GM12878 (cell line): ENCODE measurements at regions not wholly inside any gene's neighbourhood (a gene's known extent, or its start where the extent isn't known, plus 50 kb on each side); places are given as distances from the start of the nearest gene placed in this dataset.

Experiments used
- ATAC-seq: fragments of 200-7000 bp; cut with Tn5 transposase; 3 replicates; pipeline ENCODE4 v1.9.1; 2020; ENCODE audit warnings: mild to moderate bottlenecking, moderate library complexity
- BruUV-seq: library from RNA; stranded (reverse); fragments of 400-500 nt; replicated peaks from 2 replicates; lab custom pipeline; 2021; lab: Mats Ljungman, UMichigan
- CTCF ChIA-PET: fragments of 300-600 bp; sonication (Branson Sonifier 250); formaldehyde crosslinking; extraction: SDS; loops from one replicate; lab custom pipeline; 2021; ENCODE audit warnings: inconsistent platforms; lab: Yijun Ruan, JAX
- POLR2A ChIA-PET: fragments of 350-600 bp; formaldehyde crosslinking; extraction: SDS; loops from one replicate; lab custom pipeline; 2021; ENCODE audit warnings: inconsistent platforms; lab: Charles Lee
- RAD21 ChIA-PET: fragments of 300-600 bp; sonication (Branson Sonifier 250); formaldehyde crosslinking; loops from one replicate; lab custom pipeline; 2023; ENCODE audit warnings: antibody characterized with exemption; ENCODE audit not compliant: unreplicated experiment; lab: Charles Lee
- SMC1A ChIA-PET: fragments of 300-600 bp; sonication (Branson Sonifier 250); formaldehyde crosslinking; loops from one replicate; lab custom pipeline; 2023; ENCODE audit not compliant: unreplicated experiment, uncharacterized antibody; lab: Charles Lee
- DNase-seq: peaks from one replicate; pipeline ENCODE4 v3.0.0-alpha.2; 2011; ENCODE audit warnings: low read depth, low spot score
- FAIRE-seq: peaks from 3 replicates; lab custom pipeline; 2011; peaks lifted over from hg19 to GRCh38; lab: Jason Lieb, UNC
- H2AFZ ChIP-seq: 2 replicates; pipeline ENCODE4 v1.6.0; 2011; ENCODE audit warnings: low read depth, low read length, control low read depth; ENCODE audit not compliant: control insufficient read depth
- H3K27ac ChIP-seq: 2 replicates; pipeline ENCODE4 v1.5.1; 2011; ENCODE audit warnings: control low read depth; ENCODE audit not compliant: control insufficient read depth, insufficient read depth
- H3K27me3 ChIP-seq, 2 experiments: replicated peaks in 1 of 2; 2 replicates each; pipeline versions ENCODE4 v1.6.0 to v1.6.1; 2011; ENCODE audit warnings: low read length in 1 of 2; ENCODE audit not compliant: control insufficient read depth in 2 of 2, insufficient read depth in 2 of 2
- H3K36me3 ChIP-seq, 2 experiments: 2 replicates each; pipeline ENCODE4 v1.5.1; 2011; ENCODE audit warnings: low read length in 1 of 2; ENCODE audit not compliant: control insufficient read depth in 2 of 2, insufficient read depth in 2 of 2
- H3K4me1 ChIP-seq: 2 replicates; pipeline ENCODE4 v1.6.1; 2011; ENCODE audit warnings: mild to moderate bottlenecking, low read length, moderate library complexity, mixed read lengths; ENCODE audit not compliant: control insufficient read depth, insufficient read depth
- H3K4me2 ChIP-seq: 2 replicates; pipeline ENCODE4 v1.6.0; 2011; ENCODE audit warnings: control low read depth; ENCODE audit not compliant: control insufficient read depth, insufficient read depth
- H3K4me3 ChIP-seq: fragments of 200-600 bp; sonication (generic); 2 replicates; pipeline ENCODE4 v1.5.1; 2016
- H3K79me2 ChIP-seq: 2 replicates; pipeline ENCODE4 v1.6.0; 2011; ENCODE audit warnings: low read length; ENCODE audit not compliant: control insufficient read depth, insufficient read depth
- H3K9ac ChIP-seq: 2 replicates; pipeline ENCODE4 v1.8.0; 2011; ENCODE audit warnings: low read length, control low read depth, mixed read lengths; ENCODE audit not compliant: control insufficient read depth, insufficient read depth
- H3K9me3 ChIP-seq: replicated peaks from 3 replicates; pipeline ENCODE4 v1.5.1; 2011; ENCODE audit warnings: mild to moderate bottlenecking, low read length; ENCODE audit not compliant: control insufficient read depth, insufficient read depth
- H4K20me1 ChIP-seq: 2 replicates; pipeline ENCODE4 v1.6.0; 2011; ENCODE audit not compliant: control insufficient read depth, insufficient read depth
- ATF3 ChIP-seq: IDR thresholded peaks from 2 replicates; pipeline ENCODE4 v1.6.1; 2011; ENCODE audit warnings: low read depth, mild to moderate bottlenecking, low read length, moderate library complexity, borderline replicate concordance; ENCODE audit errors: extremely low read depth
- CREB1 ChIP-seq: IDR thresholded peaks from 2 replicates; pipeline ENCODE4 v1.6.1; 2012; ENCODE audit warnings: low read depth, mild to moderate bottlenecking, inconsistent platforms
- CREM ChIP-seq: IDR thresholded peaks from 2 replicates; pipeline ENCODE4 v1.6.1; 2014; ENCODE audit warnings: antibody characterized with exemption, low read depth
- EZH2 ChIP-seq: IDR thresholded peaks from 2 replicates; pipeline ENCODE4 v1.6.1; 2012; ENCODE audit warnings: low read depth, mild to moderate bottlenecking, control low read depth, inconsistent platforms, low read length, borderline replicate concordance; ENCODE audit not compliant: control insufficient read depth
- GABPA ChIP-seq: IDR thresholded peaks from 2 replicates; pipeline ENCODE4 v1.6.1; 2014; ENCODE audit warnings: antibody characterized with exemption, low read depth, mild to moderate bottlenecking, inconsistent platforms
- HDGF ChIP-seq: fragments of 450-650 bp; IDR thresholded peaks from 2 replicates; pipeline ENCODE4 v1.6.1; 2016; ENCODE audit warnings: antibody characterized with exemption
- IRF5 ChIP-seq: fragments of 450-650 bp; IDR thresholded peaks from 2 replicates; pipeline ENCODE4 v1.6.1; 2017; ENCODE audit warnings: borderline replicate concordance
- NR2C1 ChIP-seq: fragments of 450-650 bp; IDR thresholded peaks from 2 replicates; pipeline ENCODE4 v1.6.1; 2017; ENCODE audit warnings: antibody characterized with exemption, mild to moderate bottlenecking, moderate library complexity
- PBX3 ChIP-seq: IDR thresholded peaks from 2 replicates; pipeline ENCODE4 v1.6.1; 2011; ENCODE audit warnings: mild to moderate bottlenecking, low read depth, low read length, moderate library complexity; ENCODE audit not compliant: insufficient replicate concordance
- RAD51 ChIP-seq: fragments of 450-650 bp; IDR thresholded peaks from 2 replicates; pipeline ENCODE4 v1.6.1; 2016; ENCODE audit warnings: moderate library complexity, mild to moderate bottlenecking, inconsistent platforms
- ZBTB11 ChIP-seq: fragments of 450-650 bp; formaldehyde crosslinking; IDR thresholded peaks from 2 replicates; pipeline ENCODE4 v1.5.0; 2022; ENCODE audit warnings: mild to moderate bottlenecking, missing genetic modification characterization
- WGBS: methylation state at CpG from one replicate; pipeline ENCODE4 v1.1.6; 2016; ENCODE audit warnings: low lambda C conversion rate; ENCODE audit not compliant: insufficient replicate concordance, insufficient coverage; ENCODE audit errors: missing lambda C conversion rate; 5-methylcytosine and 5-hydroxymethylcytosine counted together
- in situ Hi-C: fragments of 300-500 bp; cut with MboI; formaldehyde crosslinking; loops from 9 replicates; pipeline ENCODE4 v1.14.3; 2018; ENCODE audit warnings: mixed read lengths
- intact Hi-C: fragments of 100-400 bp; cut with micrococcal nuclease; formaldehyde crosslinking; loops from one replicate; pipeline ENCODE4 v1.14.2; 2022; ENCODE audit not compliant: unreplicated experiment

GRCh38 chr3:67724434-67724833 lies 70.0 kb upstream of the SUCLG2 start:
- in situ Hi-C loops (no loop called here), intact Hi-C loops (no loop called here)
- DNase-seq = no peak
- H3K9ac ChIP-seq = no peak overlapping the region
- H4K20me1 ChIP-seq = no peaks in the 10 kb centered on the region
- no peaks in the 10 kb centered on the region; the same call in 1 of the 3 replicates for H3K9me3 ChIP-seq
- no peaks in the 10 kb centered on the region for H3K4me1 ChIP-seq
- no peaks in the 10 kb centered on the region for H3K79me2 ChIP-seq
- SMC1A ChIA-PET = interaction anchor here (1.1 to 1.2 kb wide), 2 partner anchors 8 to 57 kb away, joined by 3 read pairs; no protein-coding TSS in a partner anchor
- 8% methylated on average over 2 of the region's 2 CpGs for WGBS
- TF ChIP-seq ATF3 = no peak
- no peak overlapping the region for H2AFZ ChIP-seq
- H3K27ac ChIP-seq = no peak overlapping the region
- RAD21 ChIA-PET = no interaction called here
- H3K4me3 ChIP-seq = no peak overlapping the region
- no peak for FAIRE-seq
- CTCF ChIA-PET = interaction anchor here (1.0 kb wide), 1 partner anchor 65 kb away, joined by 3 read pairs; no protein-coding TSS in a partner anchor
- 0 out of 4 replicates have a peak, but pooled peaks cover 0 to 2% of the 10 kb centered on the region in 2 experiments for H3K27me3 ChIP-seq
- no TSS peak for BruUV-seq
- POLR2A ChIA-PET = no interaction called here
- no peak for ATAC-seq
- no peak overlapping the region for H3K4me2 ChIP-seq
- H3K36me3 ChIP-seq = no peaks in the 10 kb centered on the region

- no peak for FAIRE-seq
- in situ Hi-C loops = no loop called here
- no peak for TF ChIP-seq GABPA
- TF ChIP-seq EZH2 = no peak
- TF ChIP-seq HDGF = no peak
- no peak for TF ChIP-seq NR2C1
- no peak for TF ChIP-seq CREM
- TF ChIP-seq PBX3 = no peak
- TF ChIP-seq RAD51 = no peak
- no peak for TF ChIP-seq CREB1
- no peak for TF ChIP-seq ZBTB11
- TF ChIP-seq IRF5 = no peak
These were observed 69.5 kb upstream of the SUCLG2 start for GRCh38 chr3:67723863-67724262.

More at GRCh38 chr3:67723863-67724262, 69.5 kb upstream of the SUCLG2 start:
- no peaks in the 10 kb centered on the region; the same call in 1 of the 3 replicates for H3K9me3 ChIP-seq
- H2AFZ ChIP-seq = no peak overlapping the region
- H3K27me3 ChIP-seq = 0 out of 4 replicates have a peak, but pooled peaks cover 0 to 2% of the 10 kb centered on the region in 2 experiments
- RAD21 ChIA-PET = no interaction called here
- no peaks in the 10 kb centered on the region for H4K20me1 ChIP-seq
- DNase-seq (no peak), ATAC-seq (no peak)
- H3K4me3 ChIP-seq = no peak overlapping the region
- SMC1A ChIA-PET = interaction anchor here (1.1 to 1.3 kb wide), 3 partner anchors 9 to 56 kb away, joined by 3 read pairs; no protein-coding TSS in a partner anchor
- H3K4me1 ChIP-seq = no peaks in the 10 kb centered on the region
- H3K4me2 ChIP-seq = no peak overlapping the region
- H3K79me2 ChIP-seq = no peaks in the 10 kb centered on the region
- H3K36me3 ChIP-seq = no peaks in the 10 kb centered on the region
- intact Hi-C loops = no loop called here
- CTCF ChIA-PET = no interaction called here
- no peak overlapping the region for H3K9ac ChIP-seq
- BruUV-seq = no TSS peak
- no peak overlapping the region for H3K27ac ChIP-seq
- WGBS = 71% methylated on average over 1 of the region's 1 CpG
- POLR2A ChIA-PET = no interaction called here
